GM12878 (cell line): ENCODE measurements at regions not wholly inside any gene's neighbourhood (a gene's known extent, or its start where the extent isn't known, plus 50 kb on each side); places are given as distances from the start of the nearest gene placed in this dataset.

Experiments used
- ATAC-seq: fragments of 200-7000 bp; cut with Tn5 transposase; 3 replicates; pipeline ENCODE4 v1.9.1; 2020; ENCODE audit warnings: mild to moderate bottlenecking, moderate library complexity
- BruUV-seq: library from RNA; stranded (reverse); fragments of 400-500 nt; replicated peaks from 2 replicates; lab custom pipeline; 2021; lab: Mats Ljungman, UMichigan
- CTCF ChIA-PET: fragments of 300-600 bp; sonication (Branson Sonifier 250); formaldehyde crosslinking; extraction: SDS; loops from one replicate; lab custom pipeline; 2021; ENCODE audit warnings: inconsistent platforms; lab: Yijun Ruan, JAX
- POLR2A ChIA-PET: fragments of 350-600 bp; formaldehyde crosslinking; extraction: SDS; loops from one replicate; lab custom pipeline; 2021; ENCODE audit warnings: inconsistent platforms; lab: Charles Lee
- RAD21 ChIA-PET: fragments of 300-600 bp; sonication (Branson Sonifier 250); formaldehyde crosslinking; loops from one replicate; lab custom pipeline; 2023; ENCODE audit warnings: antibody characterized with exemption; ENCODE audit not compliant: unreplicated experiment; lab: Charles Lee
- SMC1A ChIA-PET: fragments of 300-600 bp; sonication (Branson Sonifier 250); formaldehyde crosslinking; loops from one replicate; lab custom pipeline; 2023; ENCODE audit not compliant: unreplicated experiment, uncharacterized antibody; lab: Charles Lee
- DNase-seq: peaks from one replicate; pipeline ENCODE4 v3.0.0-alpha.2; 2011; ENCODE audit warnings: low read depth, low spot score
- FAIRE-seq: peaks from 3 replicates; lab custom pipeline; 2011; peaks lifted over from hg19 to GRCh38; lab: Jason Lieb, UNC
- H2AFZ ChIP-seq: 2 replicates; pipeline ENCODE4 v1.6.0; 2011; ENCODE audit warnings: low read depth, low read length, control low read depth; ENCODE audit not compliant: control insufficient read depth
- H3K27ac ChIP-seq: 2 replicates; pipeline ENCODE4 v1.5.1; 2011; ENCODE audit warnings: control low read depth; ENCODE audit not compliant: control insufficient read depth, insufficient read depth
- H3K27me3 ChIP-seq, 2 experiments: replicated peaks in 1 of 2; 2 replicates each; pipeline versions ENCODE4 v1.6.0 to v1.6.1; 2011; ENCODE audit warnings: low read length in 1 of 2; ENCODE audit not compliant: control insufficient read depth in 2 of 2, insufficient read depth in 2 of 2
- H3K36me3 ChIP-seq, 2 experiments: 2 replicates each; pipeline ENCODE4 v1.5.1; 2011; ENCODE audit warnings: low read length in 1 of 2; ENCODE audit not compliant: control insufficient read depth in 2 of 2, insufficient read depth in 2 of 2
- H3K4me1 ChIP-seq: 2 replicates; pipeline ENCODE4 v1.6.1; 2011; ENCODE audit warnings: mild to moderate bottlenecking, low read length, moderate library complexity, mixed read lengths; ENCODE audit not compliant: control insufficient read depth, insufficient read depth
- H3K4me2 ChIP-seq: 2 replicates; pipeline ENCODE4 v1.6.0; 2011; ENCODE audit warnings: control low read depth; ENCODE audit not compliant: control insufficient read depth, insufficient read depth
- H3K4me3 ChIP-seq: fragments of 200-600 bp; sonication (generic); 2 replicates; pipeline ENCODE4 v1.5.1; 2016
- H3K79me2 ChIP-seq: 2 replicates; pipeline ENCODE4 v1.6.0; 2011; ENCODE audit warnings: low read length; ENCODE audit not compliant: control insufficient read depth, insufficient read depth
- H3K9ac ChIP-seq: 2 replicates; pipeline ENCODE4 v1.8.0; 2011; ENCODE audit warnings: low read length, control low read depth, mixed read lengths; ENCODE audit not compliant: control insufficient read depth, insufficient read depth
- H3K9me3 ChIP-seq: replicated peaks from 3 replicates; pipeline ENCODE4 v1.5.1; 2011; ENCODE audit warnings: mild to moderate bottlenecking, low read length; ENCODE audit not compliant: control insufficient read depth, insufficient read depth
- H4K20me1 ChIP-seq: 2 replicates; pipeline ENCODE4 v1.6.0; 2011; ENCODE audit not compliant: control insufficient read depth, insufficient read depth
- BCL11A ChIP-seq: IDR thresholded peaks from 2 replicates; pipeline ENCODE4 v1.6.1; 2011; ENCODE audit warnings: low read depth, low read length
- CBX5 ChIP-seq: sonication (generic); IDR thresholded peaks from 2 replicates; pipeline ENCODE4 v1.6.1; 2016; ENCODE audit warnings: low read depth, moderate library complexity, mild to moderate bottlenecking, inconsistent platforms
- CTCF ChIP-seq, 3 experiments: IDR thresholded peaks in 2 of 3; conservative IDR thresholded peaks in 1 of 3; 2 replicates each; pipeline ENCODE4 v1.5.1; 2011; ENCODE audit warnings: low read depth in 3 of 3, low read length in 3 of 3, mild to moderate bottlenecking in 3 of 3, control low read depth in 2 of 3, moderate library complexity in 2 of 3, inconsistent platforms in 1 of 3, mixed read lengths in 1 of 3; ENCODE audit not compliant: control insufficient read depth in 2 of 3, insufficient read depth in 1 of 3; ENCODE audit errors: extremely low read depth in 1 of 3
- HDAC6 ChIP-seq: fragments of 200-600 bp; sonication (generic); IDR thresholded peaks from one replicate; pipeline ENCODE4 v1.8.0; 2017; ENCODE audit warnings: antibody characterized with exemption; ENCODE audit not compliant: unreplicated experiment
- HDGF ChIP-seq: fragments of 450-650 bp; IDR thresholded peaks from 2 replicates; pipeline ENCODE4 v1.6.1; 2016; ENCODE audit warnings: antibody characterized with exemption
- IRF5 ChIP-seq: fragments of 450-650 bp; IDR thresholded peaks from 2 replicates; pipeline ENCODE4 v1.6.1; 2017; ENCODE audit warnings: borderline replicate concordance
- MAX ChIP-seq: IDR thresholded peaks from 2 replicates; pipeline ENCODE4 v1.6.1; 2012; ENCODE audit warnings: low read depth, low read length, improper control_type of control experiment
- MYC ChIP-seq: IDR thresholded peaks from 2 replicates; pipeline ENCODE4 v1.6.1; 2011; ENCODE audit warnings: mild to moderate bottlenecking, low read length, moderate library complexity, inconsistent platforms; ENCODE audit not compliant: insufficient read depth, insufficient replicate concordance, insufficient read length, severe bottlenecking
- PAX8 ChIP-seq: fragments of 450-650 bp; IDR thresholded peaks from 2 replicates; pipeline ENCODE4 v1.6.1; 2017; ENCODE audit warnings: mild to moderate bottlenecking, moderate library complexity
- TBL1XR1 ChIP-seq: IDR thresholded peaks from 2 replicates; pipeline ENCODE4 v1.6.1; 2012; ENCODE audit warnings: low read depth, low read length, improper control_type of control experiment
- ZBTB40 ChIP-seq: fragments of 450-650 bp; IDR thresholded peaks from 2 replicates; pipeline ENCODE4 v1.6.1; 2016; ENCODE audit warnings: mild to moderate bottlenecking, moderate library complexity, borderline replicate concordance
- WGBS: methylation state at CpG from one replicate; pipeline ENCODE4 v1.1.6; 2016; ENCODE audit warnings: low lambda C conversion rate; ENCODE audit not compliant: insufficient replicate concordance, insufficient coverage; ENCODE audit errors: missing lambda C conversion rate; 5-methylcytosine and 5-hydroxymethylcytosine counted together
- in situ Hi-C: fragments of 300-500 bp; cut with MboI; formaldehyde crosslinking; loops from 9 replicates; pipeline ENCODE4 v1.14.3; 2018; ENCODE audit warnings: mixed read lengths
- intact Hi-C: fragments of 100-400 bp; cut with micrococcal nuclease; formaldehyde crosslinking; loops from one replicate; pipeline ENCODE4 v1.14.2; 2022; ENCODE audit not compliant: unreplicated experiment

- in situ Hi-C loops (no loop called here), intact Hi-C loops (no loop called here)
- Histone ChIP-seq H4K20me1 (no peaks in the 10 kb centered on the region), H3K4me1 (no peaks in the 10 kb centered on the region), H3K27ac (no peak overlapping the region)
- TF ChIP-seq PAX8 (no peak), HDGF (no peak), CTCF (IDR thresholded peaks at IDR 0.05 in 2 of 3, conservative IDR thresholded peaks at IDR 0.05 in 1 of 3; ENCODE audit: control insufficient read depth in 2 of 3, extremely low read depth in 1 of 3, insufficient read depth in 1 of 3, low read depth in 3 of 3, low read length in 3 of 3) (no peak), MAX (no peak), CBX5 (no peak), BCL11A (no peak), IRF5 (no peak), ZBTB40 (no peak), TBL1XR1 (no peak), HDAC6 (no peak), MYC (no peak)
- TF ChIP-seq, all 136 proteins: peak for 0
- Histone ChIP-seq H3K27me3 (no peaks in the 10 kb centered on the region; a peak in 2 of 4 replicates), H3K4me3 (no peak overlapping the region), H3K4me2 (no peak overlapping the region), H3K9ac (no peak overlapping the region), H3K9me3 (no peaks in the 10 kb centered on the region; the same call in 1 of the 3 replicates), H3K79me2 (no peaks in the 10 kb centered on the region), H3K36me3 (no peaks in the 10 kb centered on the region), H2AFZ (no peak overlapping the region)
- no TSS peak for BruUV-seq
- RAD21 ChIA-PET, result no interaction called here
- FAIRE-seq, result no peak
- POLR2A ChIA-PET, result no interaction called here
- CTCF ChIA-PET, result interaction anchor here (11.1 kb wide), 2 partner anchors 20 to 52 kb away, joined by 160 to 296 read pairs; no protein-coding TSS in a partner anchor
- DNase-seq, result no peak
- no peak for ATAC-seq
- SMC1A ChIA-PET, result no interaction called here
- WGBS, result 49% methylated on average over 4 of the region's 4 CpGs
These were observed 108.7 kb downstream of the PERP start for GRCh38 chr6:137998461-137999019.
